ENCODE measurements at regions not wholly inside any gene's neighbourhood (a gene's known extent, or its start where the extent isn't known, plus 50 kb on each side); places are given as distances from the start of the nearest gene placed in this dataset.

- TF ChIP-seq POLR2AphosphoS5 (IDR thresholded peaks at IDR 0.05; ENCODE audit: low read depth, low read length): no peak
- TF ChIP-seq POLR2A (IDR thresholded peaks at IDR 0.05; ENCODE audit: low read depth, low read length): no peak
These were observed 372.9 kb upstream of the RUNX1 start for GRCh38 chr21:35422011-35422410.

Data from GM12892 (cell line).